ENCODE measurements at regions not wholly inside any gene's neighbourhood (a gene's known extent, or its start where the extent isn't known, plus 50 kb on each side); places are given as distances from the start of the nearest gene placed in this dataset.
"Not testable (repeated sequence)": the region's sequence is repeated elsewhere in the genome, so short reads cannot be mapped to it uniquely, and the experiment has no call there.

DNA sequence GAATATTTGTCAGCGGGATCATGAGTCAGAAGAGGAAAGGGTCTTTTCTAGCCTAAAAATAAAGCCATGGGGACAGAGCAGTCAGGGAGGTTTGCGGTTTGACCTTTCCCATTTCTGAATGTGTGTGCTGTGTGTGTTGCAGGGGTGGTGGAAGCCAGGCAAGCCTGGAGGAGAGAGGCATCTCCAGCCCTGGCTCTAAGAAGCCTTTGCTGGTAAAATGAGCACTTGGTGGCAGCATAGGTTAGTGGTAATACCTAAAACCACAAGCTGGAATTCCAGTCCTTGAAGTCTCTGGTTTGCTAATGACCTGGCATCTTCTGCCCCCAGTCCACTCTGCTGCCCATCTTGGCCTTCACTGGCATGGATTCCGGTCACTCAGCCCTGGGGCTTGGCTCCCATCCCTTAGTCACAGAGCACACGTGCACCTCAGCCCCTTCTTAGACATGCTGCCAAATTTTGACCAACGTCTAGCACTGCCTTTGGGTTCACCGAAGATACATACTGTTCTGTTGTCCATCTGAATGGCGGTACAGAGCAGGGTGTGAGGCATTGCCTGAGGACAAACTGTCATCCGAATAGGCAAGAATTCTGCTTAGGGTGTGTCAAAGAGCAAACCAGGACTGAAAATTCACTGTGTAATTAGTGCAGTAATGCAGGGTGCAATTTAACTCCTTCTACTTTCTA is 52.7 kb downstream of the KCNA5 start:
- DNase-seq (ENCODE audit: low read depth in 2 of 2): no peak

DNA sequence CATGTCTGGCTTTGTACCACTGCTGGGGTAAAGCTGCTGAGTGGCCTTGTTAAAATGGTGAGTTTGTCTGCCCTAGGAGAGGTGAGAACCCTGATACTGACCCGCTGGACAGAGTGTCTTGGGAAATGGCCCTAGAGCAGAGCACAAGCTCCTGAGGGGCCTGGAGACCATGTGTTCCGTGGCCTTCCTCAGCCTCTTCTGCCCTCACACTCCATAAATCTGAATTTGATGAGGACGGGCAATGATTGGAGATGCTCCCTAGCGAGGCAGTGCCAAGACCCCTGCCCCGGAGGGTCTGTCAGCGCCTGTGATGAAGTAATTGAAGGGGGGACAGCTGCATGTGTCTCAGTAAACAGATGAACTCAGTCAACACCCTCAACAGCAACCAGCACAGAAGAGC is 54.1 kb downstream of the KCNA5 start:
- no peak for DNase-seq (ENCODE audit: low read depth in 2 of 2)

DNA sequence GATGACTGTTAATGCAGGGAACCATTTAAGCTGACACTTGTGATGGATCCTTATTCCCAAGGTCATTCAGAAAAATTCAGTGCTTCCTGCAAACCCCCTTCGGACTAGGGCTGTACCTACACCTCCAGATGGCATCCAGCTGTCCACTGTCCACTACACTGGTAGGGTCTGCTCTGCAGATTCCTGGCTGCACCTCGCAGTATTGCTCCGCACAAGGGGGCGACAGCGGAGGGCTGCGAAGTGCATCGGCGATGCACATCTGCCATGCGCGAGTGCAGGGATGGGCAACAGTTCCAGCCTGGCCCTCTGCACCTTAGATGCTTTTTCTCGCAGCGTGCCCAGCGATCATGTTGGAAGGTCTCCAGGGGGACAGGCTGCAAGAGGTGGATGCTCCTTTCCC is 55.5 kb downstream of the KCNA5 start:
- DNase-seq (ENCODE audit: low read depth in 2 of 2): no peak

DNA sequence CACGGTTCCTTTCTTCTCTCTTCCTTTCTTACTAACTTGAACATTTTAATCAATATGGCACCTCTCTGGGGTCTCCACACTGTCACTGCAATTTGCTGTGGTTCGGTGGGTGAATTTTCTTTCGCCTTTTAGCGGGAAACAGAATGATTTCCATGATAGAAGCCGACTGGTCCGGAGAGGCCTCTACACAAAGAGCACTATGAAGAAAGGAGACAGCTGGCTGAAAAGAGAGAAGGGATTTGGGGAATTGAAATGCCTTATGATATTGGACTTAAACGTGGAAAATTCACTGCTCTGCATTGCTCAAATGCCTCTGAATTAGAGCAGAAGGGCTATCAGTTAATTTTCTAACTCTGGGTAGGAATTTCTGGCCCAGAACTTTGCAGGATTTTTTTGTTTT is 55.9 kb downstream of the KCNA5 start:
- DNase-seq (ENCODE audit: low read depth in 2 of 2): no peak

DNA sequence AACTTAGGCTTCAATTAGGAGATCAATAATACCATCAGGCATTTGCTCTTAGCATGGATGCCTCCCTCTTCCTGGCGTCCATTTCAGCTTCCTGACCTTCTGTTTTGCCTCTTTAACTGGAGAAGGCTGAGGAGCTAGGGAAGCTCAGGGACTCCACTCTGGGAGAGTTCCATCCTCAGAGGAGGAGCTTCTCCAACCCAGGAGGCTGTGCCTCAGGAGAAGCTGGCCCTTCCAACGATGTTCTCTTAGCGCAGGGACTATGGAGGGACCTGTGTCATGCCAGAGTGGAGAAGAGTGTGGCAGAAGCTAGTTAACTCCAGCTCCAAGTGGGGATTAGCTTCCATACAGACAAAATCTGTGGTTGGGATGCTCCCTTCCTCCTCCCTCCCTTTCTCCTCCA is 58.0 kb downstream of the KCNA5 start:
- DNase-seq (ENCODE audit: low read depth in 2 of 2): no peak

DNA sequence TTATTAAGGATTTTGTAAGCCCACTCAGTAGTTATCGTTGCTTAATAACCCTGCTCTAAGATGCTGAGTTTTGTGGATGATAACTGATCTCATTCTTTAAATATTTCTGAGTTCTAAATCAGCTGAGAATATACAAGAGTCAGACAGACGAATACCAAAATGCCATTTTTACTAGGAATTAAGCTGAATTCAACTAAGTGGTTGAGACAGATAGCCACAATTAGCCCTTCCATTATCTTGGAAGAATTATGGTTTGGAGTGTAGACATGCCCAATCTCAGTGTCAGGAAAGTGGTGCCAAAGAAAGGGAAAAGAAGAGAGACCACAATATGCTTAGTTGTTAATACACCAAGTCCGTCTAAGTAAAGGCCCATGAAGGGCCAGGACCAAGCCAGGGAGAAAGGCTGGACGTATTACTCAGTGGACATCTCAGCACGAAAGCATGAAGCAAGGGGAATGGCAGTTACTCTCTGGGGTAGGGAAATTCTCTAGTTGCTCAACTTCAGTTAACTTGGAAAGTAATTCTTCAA is 58.6 kb downstream of the KCNA5 start:
- no peak for DNase-seq (ENCODE audit: low read depth in 2 of 2)

DNA sequence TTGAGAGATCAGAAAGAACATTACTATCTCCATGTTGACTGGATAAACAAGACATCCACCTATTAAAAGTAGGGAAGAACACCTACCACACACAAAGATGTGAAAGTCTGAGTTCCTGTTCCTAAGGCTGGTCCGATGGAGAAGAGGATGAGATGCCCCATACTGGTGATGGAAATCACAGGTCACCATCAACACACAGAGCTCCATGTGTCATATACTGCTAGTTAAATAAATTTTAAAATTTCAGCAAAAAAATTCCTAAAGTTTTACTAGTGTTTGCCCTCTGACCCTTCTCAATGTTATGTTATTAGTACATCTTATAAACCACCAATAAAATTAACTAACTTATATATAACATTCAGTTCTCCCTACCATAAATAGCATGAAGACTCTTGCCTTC is 59.1 kb downstream of the KCNA5 start:
- no peak for DNase-seq (ENCODE audit: low read depth in 2 of 2)

DNA sequence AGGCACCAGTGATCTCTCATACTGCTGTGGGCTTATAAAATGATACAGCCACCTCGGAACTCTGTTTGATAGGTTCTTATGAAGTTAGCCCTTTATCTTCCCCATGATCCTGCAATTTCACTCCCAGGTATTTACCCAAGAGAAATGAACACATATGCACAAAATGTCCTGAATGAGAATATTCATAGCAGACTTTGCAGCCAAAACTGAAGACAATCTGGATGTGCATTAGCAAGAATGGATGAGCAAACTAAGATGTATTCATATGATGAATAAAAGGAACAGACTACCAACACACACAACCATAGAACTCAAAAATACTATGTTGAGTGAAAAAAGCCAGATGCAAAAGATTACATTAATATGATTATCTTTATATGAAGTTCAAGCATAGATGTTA is 66.7 kb downstream of the KCNA5 start:
- no peak for DNase-seq (ENCODE audit: low read depth in 2 of 2)

DNA sequence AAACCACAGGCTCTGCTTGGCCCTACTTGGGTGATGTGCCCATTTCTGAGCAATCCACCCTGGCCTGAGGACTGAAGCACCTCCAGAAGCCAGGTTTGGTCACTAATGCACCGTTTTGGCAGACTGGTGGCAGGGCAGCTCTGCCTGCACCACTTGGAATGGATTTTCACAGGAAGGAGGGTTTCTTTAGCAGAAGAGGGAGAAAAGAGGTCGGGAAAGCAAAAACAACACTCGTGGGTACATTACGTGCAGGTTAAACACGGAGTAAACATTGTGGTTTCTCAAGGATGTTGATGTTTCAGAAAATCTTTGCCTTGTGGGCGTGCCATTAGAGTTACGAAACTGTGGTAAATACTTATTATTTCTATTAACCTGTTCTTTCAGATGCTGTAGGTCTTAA is 70.8 kb downstream of the KCNA5 start:
- no peak for DNase-seq (ENCODE audit: low read depth in 2 of 2)

DNA sequence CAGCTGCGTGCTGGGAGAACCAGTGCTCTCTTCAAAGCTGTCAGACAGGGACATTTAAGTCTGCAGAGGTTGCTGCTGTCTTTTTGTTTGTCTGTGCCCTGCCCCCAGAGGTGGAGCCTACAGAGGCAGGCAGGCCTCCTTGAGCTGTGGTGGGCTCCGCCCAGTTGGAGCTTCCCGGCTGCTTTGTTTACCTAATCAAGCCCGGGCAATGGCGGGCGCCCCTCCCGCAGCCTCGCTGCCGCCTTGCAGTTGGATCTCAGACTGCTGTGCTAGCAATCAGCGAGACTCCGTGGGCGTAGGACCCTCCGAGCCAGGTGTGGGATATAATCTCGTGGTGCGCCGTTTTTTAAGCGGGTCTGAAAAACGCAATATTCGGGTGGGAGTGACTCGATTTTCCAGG is 78.1 kb downstream of the KCNA5 start:
- not testable (repeated sequence) for DNase-seq (ENCODE audit: low read depth in 2 of 2)

DNA sequence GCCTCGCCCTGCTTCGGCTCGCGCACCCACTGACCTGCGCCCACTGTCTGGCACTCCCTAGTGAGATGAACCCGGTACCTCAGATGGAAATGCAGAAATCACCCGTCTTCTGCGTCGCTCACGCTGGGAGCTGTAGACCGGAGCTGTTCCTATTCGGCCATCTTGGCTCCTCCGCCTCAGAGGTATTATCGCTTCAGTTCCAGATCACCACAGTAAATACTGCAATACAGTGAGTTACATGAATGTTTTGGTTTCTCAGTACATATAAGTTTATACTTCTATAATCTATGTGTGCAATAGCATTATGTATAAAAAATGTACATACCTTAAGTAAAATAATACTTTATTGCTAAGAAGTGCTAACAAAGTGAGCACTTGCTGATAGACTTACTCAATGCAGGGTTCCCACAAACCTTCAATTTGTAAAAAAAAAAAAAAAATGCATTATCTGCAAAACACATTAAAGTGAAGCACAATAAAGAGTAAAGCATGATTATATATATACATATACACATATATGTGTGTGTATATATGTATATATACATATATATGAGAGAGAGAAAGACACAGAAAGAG is 78.7 kb downstream of the KCNA5 start:
- DNase-seq (ENCODE audit: low read depth in 2 of 2): not testable (repeated sequence)

DNA sequence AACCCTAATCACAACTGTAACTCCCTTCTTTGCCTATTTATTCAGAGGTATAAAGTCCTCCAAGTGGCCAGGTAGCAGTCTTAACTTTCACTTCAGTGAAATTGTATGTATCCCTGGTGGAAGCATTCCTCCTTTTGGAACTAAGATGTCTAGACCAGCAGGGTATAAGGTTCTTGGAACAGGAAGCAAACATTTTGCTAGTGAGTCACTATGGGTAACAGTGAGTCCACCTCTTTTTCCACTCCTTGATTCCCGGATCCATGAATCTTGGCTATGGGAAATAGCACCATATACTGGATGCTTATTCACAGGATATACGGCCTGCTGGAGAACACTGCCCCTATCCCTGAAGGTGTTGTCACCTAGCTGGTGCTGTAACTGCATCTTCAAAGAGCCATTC is 80.2 kb downstream of the KCNA5 start:
- no peak for DNase-seq (ENCODE audit: low read depth in 2 of 2)

DNA sequence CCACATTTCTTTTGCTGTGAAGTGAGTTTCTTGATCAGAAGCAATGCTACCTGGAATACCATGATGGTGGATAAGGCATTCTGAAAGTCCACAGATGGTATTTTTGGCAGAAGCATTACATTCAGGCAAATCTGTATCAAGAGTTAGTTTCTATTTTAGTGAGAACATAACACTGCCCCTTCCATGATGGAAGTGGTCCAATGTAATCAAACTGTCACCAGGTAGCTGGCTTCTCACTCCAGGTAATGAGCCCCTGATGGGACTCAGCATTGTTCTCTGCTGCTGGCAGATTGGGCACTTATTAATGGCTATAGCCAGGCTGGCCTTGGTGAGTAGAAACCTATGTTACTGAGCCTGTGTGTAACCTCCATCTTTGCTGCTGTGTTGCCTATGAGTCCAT is 80.7 kb downstream of the KCNA5 start:
- no peak for DNase-seq (ENCODE audit: low read depth in 2 of 2)

DNA sequence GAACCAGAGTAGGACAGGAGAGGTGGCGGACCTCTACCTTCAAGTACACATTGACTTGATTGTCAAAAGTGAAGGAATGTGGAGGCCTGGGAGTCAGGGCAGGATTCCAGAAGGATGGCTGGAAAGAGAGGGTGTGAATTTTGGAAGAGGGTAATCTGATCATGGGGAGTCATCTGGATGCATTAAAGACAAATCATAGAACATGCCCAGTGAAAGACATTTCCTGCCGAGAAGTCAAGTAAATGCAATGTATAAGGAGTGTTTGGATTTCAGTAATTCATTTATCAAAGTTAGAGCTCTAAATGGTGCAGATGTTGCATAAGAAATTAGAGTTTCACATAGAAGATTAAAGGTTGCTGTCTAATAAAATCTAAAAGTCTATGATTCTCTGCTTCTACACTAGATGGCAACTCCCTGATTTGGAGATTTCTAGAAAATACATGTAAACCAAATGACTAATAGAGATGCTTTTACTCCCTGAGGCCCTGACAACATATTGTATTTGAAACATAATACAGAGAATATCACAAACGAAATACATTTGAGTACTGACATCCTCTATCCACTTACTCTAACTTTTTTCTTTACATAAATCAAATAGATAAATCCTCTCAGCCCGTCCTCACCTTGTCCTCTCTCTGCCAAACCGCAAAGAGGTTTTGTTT is 91.3 kb downstream of the KCNA5 start:
- no peak for DNase-seq (ENCODE audit: low read depth in 2 of 2)

DNA sequence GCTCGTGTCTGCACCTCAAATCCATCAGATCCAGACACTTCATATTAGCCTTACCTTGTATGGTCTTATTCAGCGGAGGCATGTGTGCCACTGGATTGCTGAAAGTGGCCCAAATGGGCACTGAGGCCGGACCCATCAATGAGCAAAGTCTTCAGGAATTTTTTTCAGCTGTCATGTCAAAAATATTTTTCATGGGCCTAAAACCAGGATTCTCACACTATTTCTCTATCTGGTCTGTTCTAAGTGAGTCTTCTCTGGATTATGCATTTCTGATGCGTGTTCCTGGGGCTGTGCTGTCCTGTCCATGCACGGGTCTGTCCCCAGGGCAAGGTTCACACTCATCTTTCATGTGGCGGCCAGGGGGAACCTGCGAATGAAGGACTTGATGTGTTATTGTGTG is 94.6 kb downstream of the KCNA5 start:
- no peak for DNase-seq (ENCODE audit: low read depth in 2 of 2)

DNA sequence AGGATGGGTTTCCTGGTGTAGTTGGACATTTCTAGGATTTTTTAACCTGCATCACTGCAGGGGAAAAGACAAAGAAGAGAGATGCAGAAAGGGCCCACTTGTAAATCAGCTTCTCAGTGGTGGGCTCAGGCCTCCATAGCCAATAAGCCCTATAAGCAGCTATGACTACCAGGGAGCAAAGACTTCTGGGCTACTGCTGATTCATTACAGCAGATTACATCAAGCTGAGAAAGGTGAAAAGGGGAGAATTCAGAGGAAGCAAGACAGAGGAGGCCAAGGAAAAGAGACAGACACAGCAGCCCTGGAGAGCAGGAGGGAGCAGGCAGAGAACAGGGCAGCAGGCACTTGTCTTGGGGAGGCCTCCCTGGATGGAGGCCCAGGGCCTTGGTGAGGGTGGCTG is 95.2 kb downstream of the KCNA5 start:
- DNase-seq (ENCODE audit: low read depth in 2 of 2): no peak

DNA sequence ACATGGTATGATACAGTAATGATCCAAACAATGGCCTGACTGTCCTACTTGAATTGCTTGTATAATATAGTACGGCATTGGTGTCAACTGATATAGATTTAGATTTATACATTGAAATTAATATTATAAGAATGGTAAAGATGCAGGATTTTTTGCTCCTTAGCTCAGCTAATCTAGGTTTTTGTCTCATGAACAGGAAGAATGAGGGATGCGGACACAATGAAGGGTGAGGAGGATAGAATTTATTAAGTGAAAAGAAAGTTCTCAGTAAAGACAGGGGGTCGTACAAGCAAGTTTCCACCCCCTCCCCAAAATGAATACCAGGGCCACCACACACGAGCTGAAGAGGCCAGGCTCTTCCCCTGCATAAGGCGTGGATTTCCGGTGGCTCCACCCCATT is 96.1 kb downstream of the KCNA5 start:
- DNase-seq (ENCODE audit: low read depth in 2 of 2): no peak

DNA sequence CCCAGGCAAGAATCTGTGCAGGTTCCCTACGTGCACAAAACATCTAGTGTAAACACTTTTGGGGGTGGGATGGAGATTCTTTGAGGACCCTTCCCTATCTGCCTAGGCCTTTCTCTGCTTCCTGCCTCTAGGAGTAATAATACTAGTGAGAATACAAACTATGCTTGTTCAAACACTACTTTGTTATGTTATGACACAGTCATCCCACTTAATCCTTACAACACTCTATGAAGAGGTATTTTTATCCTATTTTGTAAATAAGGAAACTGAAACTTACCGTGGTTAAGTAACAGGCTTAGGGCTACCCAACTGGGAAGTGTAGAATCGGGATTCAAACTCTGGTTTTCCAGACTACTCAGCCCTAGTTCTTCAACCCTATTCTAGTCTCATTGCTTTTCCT is 96.5 kb downstream of the KCNA5 start:
- DNase-seq (ENCODE audit: low read depth in 2 of 2): no peak

DNA sequence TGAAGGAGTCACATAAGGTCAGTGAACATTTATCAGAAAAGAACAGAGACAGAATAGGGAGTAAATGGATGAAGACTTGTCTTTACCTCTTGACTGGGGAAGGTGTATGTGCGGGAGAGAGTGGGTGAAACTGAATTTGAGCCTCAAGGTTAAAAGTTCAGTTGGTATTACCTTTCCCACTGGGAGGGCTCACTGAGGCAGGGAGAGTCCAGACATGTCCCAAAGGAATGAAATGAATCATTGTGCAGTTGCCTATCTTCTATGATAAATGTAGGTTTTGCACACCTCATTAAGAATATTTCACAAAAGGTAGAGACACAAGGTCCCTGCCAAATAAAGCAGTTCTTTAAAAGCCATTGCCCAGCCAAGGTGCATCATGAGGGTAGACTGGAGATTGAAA is 105.2 kb downstream of the KCNA5 start:
- no peak for DNase-seq (ENCODE audit: low read depth in 2 of 2)

DNA sequence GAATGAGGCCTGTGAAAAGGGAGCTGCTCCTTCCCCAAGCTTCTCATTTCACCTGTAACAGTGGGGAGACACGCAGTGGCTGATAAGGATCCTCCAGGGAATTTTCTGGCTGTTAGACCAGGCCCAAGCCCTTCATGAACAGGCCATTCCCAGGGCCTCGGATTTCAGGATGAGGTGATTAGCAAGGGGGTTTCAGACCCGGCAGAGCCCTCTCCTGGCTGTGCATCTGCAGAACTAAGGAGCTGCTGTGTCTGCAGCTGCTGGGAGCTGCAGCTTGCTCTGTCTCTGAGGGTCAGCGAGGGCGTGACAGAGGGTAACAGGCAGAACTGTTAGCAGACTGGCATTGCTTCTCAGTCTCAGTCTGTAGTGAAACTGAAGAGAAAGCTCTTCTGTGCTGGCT is 110.4 kb downstream of the KCNA5 start:
- DNase-seq (ENCODE audit: low read depth in 2 of 2): no peak

DNA sequence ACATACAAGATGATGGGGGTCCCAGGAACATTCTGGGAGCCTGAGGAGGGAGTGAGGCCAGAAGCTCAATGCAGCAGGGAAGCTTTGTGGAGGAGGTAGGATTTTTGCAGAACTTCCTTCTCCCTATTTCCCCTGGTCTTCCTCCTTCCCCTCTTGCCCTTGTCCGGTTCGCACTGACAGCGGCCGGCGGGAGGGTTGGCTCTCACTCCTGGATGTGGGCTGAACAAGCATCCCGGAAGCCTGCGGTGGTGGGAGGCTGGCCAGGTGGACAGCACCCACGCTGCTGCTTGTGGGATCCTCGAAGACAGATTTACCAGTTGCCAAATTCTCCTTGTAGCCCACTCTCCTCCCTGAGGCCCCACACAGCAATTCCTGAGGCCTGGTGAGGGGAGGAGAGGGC is 112.2 kb downstream of the KCNA5 start:
- no peak for DNase-seq (ENCODE audit: low read depth in 2 of 2)

DNA sequence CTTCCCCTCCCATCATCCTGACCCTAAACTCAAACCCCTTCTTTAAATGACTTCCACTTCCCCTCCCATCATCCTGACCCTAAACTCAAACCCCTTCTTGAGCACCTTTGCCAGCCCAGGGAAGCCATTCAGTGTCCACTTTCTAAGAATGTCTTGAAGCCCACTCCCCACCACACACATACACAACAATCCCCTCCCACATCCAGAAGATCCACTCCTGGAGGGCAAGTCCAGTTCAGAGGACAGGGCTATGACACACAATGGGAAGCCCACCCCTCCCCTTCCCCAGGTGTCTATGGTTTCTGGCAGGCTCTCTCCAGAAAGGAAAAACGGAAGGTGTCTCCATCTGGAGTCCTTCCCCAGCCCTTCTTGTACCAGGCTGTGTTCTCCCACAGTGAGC is 117.1 kb downstream of the KCNA5 start:
- DNase-seq (ENCODE audit: low read depth in 2 of 2): no peak

DNA sequence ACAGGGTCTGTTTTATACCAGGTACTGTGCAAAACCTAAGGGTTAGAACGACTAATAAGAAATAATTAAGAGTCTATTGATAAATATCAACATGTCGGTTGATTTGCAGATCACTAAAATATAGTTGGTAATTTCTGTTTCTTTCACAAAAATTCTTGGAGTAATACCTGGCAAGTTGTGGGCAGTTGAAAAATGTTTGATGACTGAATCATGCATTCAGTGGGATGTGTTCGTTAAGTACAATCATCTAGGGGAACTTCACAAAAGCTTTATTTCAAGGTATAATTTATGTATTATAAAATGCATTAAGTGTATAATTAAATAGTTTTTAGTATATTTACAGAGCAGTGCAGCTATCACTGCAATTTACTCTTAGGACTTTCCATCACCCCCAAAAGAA is 120.0 kb downstream of the KCNA5 start:
- no peak for DNase-seq (ENCODE audit: low read depth in 2 of 2)

Data from stimulated activated CD4-positive, alpha-beta T cell treated with anti-CD3 and anti-CD28 coated beads, Interleukin-1b, Interleukin-23, amount 100 ng/mL, for 4 hours (primary cell).